ENCODE measurements at regions not wholly inside any gene's neighbourhood (a gene's known extent, or its start where the extent isn't known, plus 50 kb on each side); places are given as distances from the start of the nearest gene placed in this dataset.

- DNase-seq: no peak
These were observed 1700.1 kb upstream of the SLC10A2 start for GRCh38 chr13:104766319-104766718.

GRCh38 chr13:104764600-104764999 lies 1698.4 kb upstream of the SLC10A2 start:
- DNase-seq: no peak

- no peak for DNase-seq
These were observed 1692.9 kb upstream of the SLC10A2 start for GRCh38 chr13:104759069-104759468.

GRCh38 chr13:104757712-104758111 lies 1691.5 kb upstream of the SLC10A2 start:
- no peak for DNase-seq

- DNase-seq: no peak
These were observed 1684.2 kb upstream of the SLC10A2 start for GRCh38 chr13:104750377-104750776.

GRCh38 chr13:104740641-104741222 lies 1674.5 kb upstream of the SLC10A2 start:
- no peak for DNase-seq

- no peak for DNase-seq
These were observed 1671.5 kb upstream of the SLC10A2 start for GRCh38 chr13:104737713-104738112.

- DNase-seq: no peak
These were observed 1667.2 kb upstream of the SLC10A2 start for GRCh38 chr13:104733427-104733826.

GRCh38 chr13:104715111-104715510 lies 1648.9 kb upstream of the SLC10A2 start:
- no peak for DNase-seq

GRCh38 chr13:104705031-104705750 lies 1639.0 kb upstream of the SLC10A2 start:
- no peak for DNase-seq

- DNase-seq: no peak
These were observed 1635.4 kb upstream of the SLC10A2 start for GRCh38 chr13:104701591-104701990.

- no peak for DNase-seq
These were observed 1628.2 kb upstream of the SLC10A2 start for GRCh38 chr13:104694397-104694796.

GRCh38 chr13:104693126-104693525 lies 1626.9 kb upstream of the SLC10A2 start:
- no peak for DNase-seq

- no peak for DNase-seq
These were observed 1625.7 kb upstream of the SLC10A2 start for GRCh38 chr13:104691767-104692467.

- DNase-seq: no peak
These were observed 1620.3 kb upstream of the SLC10A2 start for GRCh38 chr13:104686484-104686883.

- no peak for DNase-seq
These were observed 1617.6 kb upstream of the SLC10A2 start for GRCh38 chr13:104683789-104684188.

- DNase-seq: no peak
These were observed 1611.9 kb upstream of the SLC10A2 start for GRCh38 chr13:104678161-104678560.

- DNase-seq: no peak
These were observed 1605.7 kb upstream of the SLC10A2 start for GRCh38 chr13:104671901-104672300.

GRCh38 chr13:104657196-104657595 lies 1591.0 kb upstream of the SLC10A2 start:
- DNase-seq: no peak

- DNase-seq: no peak
These were observed 1584.2 kb upstream of the SLC10A2 start for GRCh38 chr13:104650431-104650830.

GRCh38 chr13:104648291-104648690 lies 1582.1 kb upstream of the SLC10A2 start:
- no peak for DNase-seq

GRCh38 chr13:104645786-104646185 lies 1579.6 kb upstream of the SLC10A2 start:
- no peak for DNase-seq

GRCh38 chr13:104641309-104641708 lies 1575.1 kb upstream of the SLC10A2 start:
- no peak for DNase-seq

GRCh38 chr13:104635879-104636278 lies 1569.7 kb upstream of the SLC10A2 start:
- no peak for DNase-seq
